Activated CD8-positive, alpha-beta T cell treated with anti-CD3 and anti-CD28 coated beads, Interleukin-2, amount 10 ng/mL, durations not matched to agents 7 days and 5 days (primary cell): ENCODE measurements at regions not wholly inside any gene's neighbourhood (a gene's known extent, or its start where the extent isn't known, plus 50 kb on each side); places are given as distances from the start of the nearest gene placed in this dataset.

Experiments
- ATAC-seq: fragments of 150-1000 bp; cut with Tn5 transposase; one replicate; pipeline ENCODE4 v1.10.0; 2021; ENCODE audit warnings: moderate library complexity
- CTCF ChIA-PET: fragments of 350-600 bp; sonication (Branson Sonifier 250); formaldehyde crosslinking; loops from one replicate; lab custom pipeline; 2021; ENCODE audit warnings: antibody characterized with exemption; lab: Charles Lee
- POLR2A ChIA-PET: fragments of 350-600 bp; sonication (Branson Sonifier 250); formaldehyde crosslinking; loops from one replicate; lab custom pipeline; 2021; ENCODE audit warnings: antibody characterized with exemption; lab: Charles Lee
- DNase-seq: peaks from one replicate; pipeline ENCODE4 v3.0.0-alpha.2; 2020
- H3K27ac Mint-ChIP-seq: one replicate; pipeline ENCODE4 v1.8.0; 2021; ENCODE audit warnings: mild to moderate bottlenecking, mixed read lengths
- H3K27me3 Mint-ChIP-seq: one replicate; pipeline ENCODE4 v1.8.0; 2021; ENCODE audit warnings: low read depth, mixed read lengths
- H3K36me3 Mint-ChIP-seq: one replicate; pipeline ENCODE4 v1.8.0; 2021; ENCODE audit warnings: low read depth, mixed read lengths
- H3K4me1 Mint-ChIP-seq: one replicate; pipeline ENCODE4 v1.8.0; 2021; ENCODE audit warnings: low read depth, mixed read lengths
- H3K4me3 Mint-ChIP-seq: one replicate; pipeline ENCODE4 v1.8.0; 2021; ENCODE audit warnings: mild to moderate bottlenecking, mixed read lengths
- H3K9me3 Mint-ChIP-seq: one replicate; pipeline ENCODE4 v1.8.0; 2022; ENCODE audit warnings: mixed read lengths; ENCODE audit not compliant: insufficient read depth

DNA sequence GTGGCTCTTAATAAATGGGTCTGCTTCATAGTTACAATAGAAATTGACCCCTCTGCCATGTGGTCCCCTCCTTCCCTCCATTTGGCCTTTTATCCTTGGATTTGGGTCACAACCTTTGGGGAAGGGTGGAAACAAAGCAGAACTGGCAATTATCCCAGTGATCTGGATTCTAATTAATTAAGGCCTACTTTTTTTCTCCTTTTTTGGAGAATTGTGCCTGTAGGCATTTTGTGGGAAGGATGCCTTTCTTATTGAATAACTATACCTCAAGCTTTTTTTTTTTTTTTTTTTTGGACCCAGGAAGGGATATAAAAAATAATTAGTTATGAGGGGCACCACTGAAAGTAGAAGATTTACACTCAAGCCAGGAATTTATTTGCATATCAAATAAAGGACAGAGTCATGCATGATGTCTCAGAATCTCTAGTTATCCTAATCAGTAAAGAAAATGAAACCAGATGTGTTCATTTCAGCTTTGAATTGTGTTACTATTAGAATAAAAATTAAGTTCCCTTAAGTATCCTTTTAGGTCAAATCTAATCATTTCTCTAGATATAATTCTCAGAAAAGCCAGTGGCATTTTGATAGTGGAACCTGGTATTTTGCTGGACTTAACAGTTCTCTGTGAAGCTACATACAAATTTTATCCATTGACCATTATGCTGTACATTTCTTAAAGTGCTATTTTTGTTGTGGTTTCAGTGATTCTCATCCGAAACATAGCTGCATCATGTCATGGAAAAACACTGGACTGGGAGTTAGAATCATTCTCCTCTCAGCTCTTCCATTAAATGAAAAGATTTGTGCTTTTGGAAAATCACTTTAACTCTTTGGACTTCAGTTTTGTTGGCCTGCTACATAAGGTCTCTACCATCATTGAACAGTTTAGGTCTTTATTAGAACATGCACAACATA, 129.3 kb downstream of the KCNRG start:
- no peaks in the 10 kb centered on the region for H3K36me3 Mint-ChIP-seq
- H3K4me3 Mint-ChIP-seq = no peak overlapping the region
- CTCF ChIA-PET = interaction anchor here (1.0 kb wide), 1 partner anchor 12 kb away, joined by 3 read pairs; no protein-coding TSS in a partner anchor
- H3K27me3 Mint-ChIP-seq = peaks cover 5% of the 10 kb centered on the region
- ATAC-seq = no peak
- POLR2A ChIA-PET = interaction anchor here (1.1 kb wide), 1 partner anchor 57 kb away, joined by 3 read pairs; no protein-coding TSS in a partner anchor
- peaks cover 6% of the 10 kb centered on the region for H3K4me1 Mint-ChIP-seq
- H3K27ac Mint-ChIP-seq = no peak overlapping the region
- DNase-seq = no peak
- H3K9me3 Mint-ChIP-seq = no peaks in the 10 kb centered on the region

DNA sequence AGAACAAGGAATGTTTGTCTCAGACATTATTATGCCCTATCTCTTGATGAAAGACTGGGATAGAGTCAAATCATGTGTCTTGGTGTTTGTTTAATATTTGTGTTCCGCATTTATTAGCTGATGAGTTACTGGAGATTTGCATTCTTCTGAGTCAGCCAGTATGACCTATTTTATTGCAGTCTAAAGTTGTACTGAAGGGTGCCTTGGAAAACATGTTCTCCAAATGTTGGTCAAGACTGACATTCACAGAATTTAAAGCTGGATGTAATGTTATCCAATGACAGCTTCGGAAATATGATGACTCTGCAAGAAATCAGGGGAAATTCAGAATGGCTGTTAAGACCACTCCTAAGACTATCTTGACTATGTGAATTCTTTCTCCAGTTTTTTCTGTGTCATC, 134.0 kb downstream of the KCNRG start:
- POLR2A ChIA-PET = interaction anchor here (1.0 kb wide), 1 partner anchor 24 kb away, joined by 3 read pairs; no protein-coding TSS in a partner anchor
- CTCF ChIA-PET = interaction anchor here (0.7 kb wide), 1 partner anchor 8 kb away, joined by 3 read pairs; no protein-coding TSS in a partner anchor
- no peak for ATAC-seq

DNA sequence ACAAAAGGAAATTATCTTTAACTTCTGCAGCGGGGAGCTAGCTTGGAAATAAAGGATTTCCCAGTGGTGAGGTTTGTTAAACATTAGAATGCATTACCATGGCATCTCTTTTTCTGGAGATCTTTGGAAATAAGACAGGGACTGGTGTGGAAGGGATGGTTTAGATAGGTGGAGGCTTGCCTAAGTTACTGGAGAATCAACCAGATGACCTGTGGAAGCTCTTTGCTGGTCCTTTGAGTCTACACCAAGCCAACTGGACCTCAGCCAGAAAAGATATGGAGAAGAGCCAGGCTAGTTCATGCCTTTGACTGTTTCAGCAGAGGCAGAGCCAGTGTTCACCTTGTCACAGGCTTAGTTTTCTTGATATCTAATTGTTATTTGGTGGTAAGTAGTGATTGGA, 134.7 kb downstream of the KCNRG start:
- no peak for ATAC-seq
- Mint-ChIP-seq H3K4me1 (peaks cover 7% of the 10 kb centered on the region), H3K4me3 (no peak overlapping the region), H3K9me3 (no peaks in the 10 kb centered on the region), H3K27me3 (no peaks in the 10 kb centered on the region), H3K36me3 (no peaks in the 10 kb centered on the region), H3K27ac (no peak overlapping the region)
- DNase-seq = no peak
- ChIA-PET CTCF (interaction anchor here (0.7 kb wide), 1 partner anchor 9 kb away, joined by 3 read pairs; no protein-coding TSS in a partner anchor), POLR2A (interaction anchor here (1.0 kb wide), 1 partner anchor 25 kb away, joined by 3 read pairs; no protein-coding TSS in a partner anchor)

More for the DNA sequence above, 134.0 kb downstream of the KCNRG start:
- Mint-ChIP-seq H3K27ac (no peak overlapping the region), H3K4me3 (no peak overlapping the region), H3K36me3 (no peaks in the 10 kb centered on the region), H3K9me3 (no peaks in the 10 kb centered on the region), H3K4me1 (peaks cover 7% of the 10 kb centered on the region), H3K27me3 (no peaks in the 10 kb centered on the region)
- DNase-seq = no peak

DNA sequence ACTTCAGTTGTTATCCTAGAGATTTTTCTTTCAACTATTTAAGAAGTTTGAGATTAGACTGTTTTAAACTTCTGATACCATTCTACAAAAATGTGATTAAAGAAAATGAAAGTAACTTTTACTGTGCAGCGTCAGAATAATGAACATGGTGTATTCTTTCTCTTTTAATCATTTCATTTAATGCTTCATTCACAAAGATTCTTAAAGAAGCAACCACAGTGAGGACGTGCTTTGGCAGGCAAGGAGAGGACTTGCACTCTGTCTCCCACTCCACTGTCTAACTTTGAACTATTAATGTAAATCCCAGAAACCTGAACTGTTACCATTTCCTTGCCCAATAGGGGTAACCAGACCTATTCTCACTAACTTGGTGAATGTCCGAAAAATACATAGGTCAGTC, 137.0 kb downstream of the KCNRG start:
- no peaks in the 10 kb centered on the region for H3K27me3 Mint-ChIP-seq
- ChIA-PET CTCF (interaction anchor here (1.0 kb wide), 1 partner anchor 649 kb away, joined by 3 read pairs; no protein-coding TSS in a partner anchor), POLR2A (no interaction called here)
- DNase-seq (no peak), ATAC-seq (no peak)
- H3K9me3 Mint-ChIP-seq = no peaks in the 10 kb centered on the region
- H3K4me3 Mint-ChIP-seq = peak overlapping the region; percentile 45
- peak overlapping the region; percentile 30 for H3K27ac Mint-ChIP-seq
- no peaks in the 10 kb centered on the region for H3K36me3 Mint-ChIP-seq
- H3K4me1 Mint-ChIP-seq = peaks cover 7% of the 10 kb centered on the region

DNA sequence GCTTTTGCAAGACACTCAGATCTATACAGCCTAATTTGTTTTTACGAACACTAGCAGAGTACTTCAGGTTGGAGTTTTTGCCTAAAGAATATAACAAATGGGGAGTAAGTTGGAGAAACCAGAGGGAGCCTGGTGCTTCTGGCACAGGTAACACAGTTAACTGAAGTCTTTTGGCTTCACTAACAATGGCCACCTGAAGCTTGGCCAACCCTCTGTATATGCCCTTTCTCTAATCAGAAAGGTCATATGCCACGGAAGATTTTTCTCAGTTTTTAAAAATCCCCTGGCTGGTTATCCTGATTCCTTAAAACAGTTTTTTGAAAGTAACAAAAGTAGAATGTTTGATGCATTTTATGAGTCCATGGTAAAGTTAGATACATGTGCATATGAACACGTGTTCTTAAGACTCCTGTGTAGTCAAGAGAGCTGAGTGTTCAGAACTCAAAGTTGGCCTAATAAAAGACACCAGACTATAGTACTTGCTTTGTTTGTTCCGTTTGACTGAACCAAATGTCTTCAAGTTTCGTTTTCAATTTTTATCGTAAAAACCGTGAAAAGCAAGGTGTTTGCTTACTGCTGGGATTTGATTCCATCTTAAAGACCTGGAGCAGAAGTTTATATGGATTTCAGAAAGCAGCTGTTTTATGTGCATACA, 137.5 kb downstream of the KCNRG start:
- peaks cover 7% of the 10 kb centered on the region for H3K4me1 Mint-ChIP-seq
- CTCF ChIA-PET = interaction anchor here (0.7 to 1.0 kb wide), 2 partner anchors 648 to 762 kb away, joined by 3 to 4 read pairs; no protein-coding TSS in a partner anchor
- H3K4me3 Mint-ChIP-seq = peak overlapping the region; percentile 45
- peak overlapping the region; percentile 30 for H3K27ac Mint-ChIP-seq
- H3K9me3 Mint-ChIP-seq = no peaks in the 10 kb centered on the region
- no peaks in the 10 kb centered on the region for H3K36me3 Mint-ChIP-seq
- no peak for ATAC-seq
- no peak for DNase-seq
- H3K27me3 Mint-ChIP-seq = no peaks in the 10 kb centered on the region
- POLR2A ChIA-PET = no interaction called here

DNA sequence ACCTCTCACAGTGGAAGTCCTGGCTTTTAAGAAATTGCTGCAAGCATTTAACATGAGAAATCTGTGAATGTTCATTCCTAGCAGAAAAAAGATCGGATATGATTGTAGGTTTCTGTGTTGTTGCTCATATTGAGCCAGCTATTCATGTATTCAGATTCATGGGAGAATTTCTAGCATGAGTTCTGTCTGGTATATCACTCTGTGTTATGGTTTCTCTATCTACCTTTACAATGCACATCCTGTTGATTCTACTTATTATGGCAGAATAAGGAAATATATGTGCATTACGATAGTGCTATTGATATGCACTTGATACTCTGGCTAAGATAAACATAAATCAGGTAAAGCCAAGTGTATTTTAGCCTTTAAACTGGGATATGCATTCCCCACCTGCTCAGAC, 138.2 kb downstream of the KCNRG start:
- H3K4me3 Mint-ChIP-seq = no peak overlapping the region
- POLR2A ChIA-PET = no interaction called here
- no peak overlapping the region for H3K27ac Mint-ChIP-seq
- no peaks in the 10 kb centered on the region for H3K9me3 Mint-ChIP-seq
- DNase-seq (no peak), ATAC-seq (no peak)
- peaks cover 7% of the 10 kb centered on the region for H3K4me1 Mint-ChIP-seq
- CTCF ChIA-PET = interaction anchor here (1.0 kb wide), 1 partner anchor 647 kb away, joined by 3 read pairs; no protein-coding TSS in a partner anchor
- no peaks in the 10 kb centered on the region for H3K36me3 Mint-ChIP-seq
- H3K27me3 Mint-ChIP-seq = no peaks in the 10 kb centered on the region

GRCh38 chr13:50153876-50154275, 138.6 kb downstream of the KCNRG start:
- Mint-ChIP-seq H3K27ac (no peak overlapping the region), H3K4me3 (no peak overlapping the region), H3K27me3 (peaks cover under 1% of the 10 kb centered on the region), H3K4me1 (peaks cover 7% of the 10 kb centered on the region), H3K36me3 (no peaks in the 10 kb centered on the region), H3K9me3 (no peaks in the 10 kb centered on the region)
- CTCF ChIA-PET = no interaction called here
- POLR2A ChIA-PET = interaction anchor here (0.6 kb wide), 1 partner anchor 72 kb away, joined by 3 read pairs; no protein-coding TSS in a partner anchor
- DNase-seq (no peak), ATAC-seq (no peak)

DNA sequence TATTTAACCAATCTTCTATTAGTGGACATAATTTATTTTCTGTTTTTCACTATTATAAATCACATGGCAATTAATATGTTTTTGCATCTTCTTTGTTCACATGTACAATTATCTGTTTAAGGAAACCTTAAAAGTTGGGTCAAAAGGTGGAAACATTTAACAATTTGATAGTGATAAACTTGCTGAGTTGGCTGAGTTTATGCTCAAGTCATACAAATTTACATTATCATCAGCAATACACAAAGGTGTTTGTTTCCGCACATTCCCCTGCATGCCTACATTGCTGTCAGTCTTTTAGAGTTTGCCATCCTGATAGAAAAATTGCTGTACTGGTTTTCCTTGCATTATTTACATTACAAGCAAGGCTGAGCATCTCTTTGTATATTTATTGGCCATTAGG, 139.5 kb downstream of the KCNRG start:
- Mint-ChIP-seq H3K27ac (no peak overlapping the region), H3K27me3 (peaks cover 3% of the 10 kb centered on the region), H3K4me1 (peaks cover 7% of the 10 kb centered on the region), H3K4me3 (no peak overlapping the region), H3K9me3 (no peaks in the 10 kb centered on the region), H3K36me3 (no peaks in the 10 kb centered on the region)
- no peak for DNase-seq
- POLR2A ChIA-PET = no interaction called here
- CTCF ChIA-PET = no interaction called here
- no peak for ATAC-seq

GRCh38 chr13:50156140-50156539, 140.9 kb downstream of the KCNRG start:
- H3K27ac Mint-ChIP-seq = no peak overlapping the region
- no peak overlapping the region for H3K4me3 Mint-ChIP-seq
- H3K27me3 Mint-ChIP-seq = peaks cover 3% of the 10 kb centered on the region
- POLR2A ChIA-PET = no interaction called here
- CTCF ChIA-PET = interaction anchor here (1.4 to 1.5 kb wide), 2 partner anchors 11 kb away, joined by 3 to 4 read pairs; no protein-coding TSS in a partner anchor
- no peaks in the 10 kb centered on the region for H3K9me3 Mint-ChIP-seq
- no peaks in the 10 kb centered on the region for H3K36me3 Mint-ChIP-seq
- H3K4me1 Mint-ChIP-seq = peaks cover 7% of the 10 kb centered on the region
- no peak for ATAC-seq
- DNase-seq = no peak

GRCh38 chr13:50156561-50157127, 141.4 kb downstream of the KCNRG start:
- Mint-ChIP-seq H3K9me3 (no peaks in the 10 kb centered on the region), H3K4me3 (no peak overlapping the region), H3K4me1 (peaks cover 7% of the 10 kb centered on the region), H3K27me3 (peaks cover 5% of the 10 kb centered on the region), H3K27ac (no peak overlapping the region), H3K36me3 (no peaks in the 10 kb centered on the region)
- DNase-seq (no peak), ATAC-seq (no peak)
- ChIA-PET CTCF (interaction anchor here (1.4 to 1.5 kb wide), 2 partner anchors 11 to 12 kb away, joined by 3 to 4 read pairs; no protein-coding TSS in a partner anchor), POLR2A (interaction anchor here (0.6 kb wide), 1 partner anchor 107 kb away, joined by 3 read pairs; no protein-coding TSS in a partner anchor)

DNA sequence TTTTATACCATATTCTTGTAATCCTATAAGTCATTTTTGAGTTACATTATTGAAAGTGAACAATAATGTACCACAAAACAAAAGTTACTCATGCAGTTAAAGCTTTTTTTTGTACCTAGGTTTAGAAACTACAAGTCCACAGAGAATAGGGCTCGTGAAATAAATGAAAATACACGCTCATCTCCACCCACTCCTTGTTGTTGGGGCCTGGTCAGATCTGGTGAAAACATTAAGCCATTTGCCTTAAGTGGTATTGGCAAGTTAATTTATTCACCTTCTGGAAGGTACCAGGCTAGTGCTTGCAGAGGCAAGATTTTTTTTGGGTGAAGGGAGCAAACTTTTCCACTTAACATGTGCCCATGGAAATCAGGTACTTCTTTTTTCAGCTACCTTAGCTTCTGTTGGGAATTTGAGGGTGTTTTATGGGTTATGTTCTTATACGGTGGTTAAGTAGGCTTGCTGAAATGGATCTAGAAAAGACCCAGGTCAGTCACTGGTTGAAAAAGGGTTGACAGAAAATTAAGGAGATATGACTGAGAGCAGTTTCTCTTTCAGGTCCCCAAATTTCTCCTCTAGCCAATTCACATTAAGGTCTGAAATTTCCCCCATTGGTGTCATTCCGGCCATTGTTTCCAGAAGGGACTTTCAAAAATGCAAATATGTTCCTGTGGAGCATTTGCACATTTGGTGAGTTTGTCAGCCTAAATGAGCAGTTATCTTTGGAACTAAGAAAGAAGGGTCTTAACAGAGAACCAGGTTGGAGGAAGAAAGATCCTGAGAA, 143.3 kb downstream of the KCNRG start:
- ChIA-PET POLR2A (no interaction called here), CTCF (no interaction called here)
- ATAC-seq = no peak
- no peaks in the 10 kb centered on the region for H3K36me3 Mint-ChIP-seq
- H3K4me3 Mint-ChIP-seq = no peak overlapping the region
- H3K27me3 Mint-ChIP-seq = peaks cover 7% of the 10 kb centered on the region
- H3K27ac Mint-ChIP-seq = no peak overlapping the region
- no peaks in the 10 kb centered on the region for H3K4me1 Mint-ChIP-seq
- H3K9me3 Mint-ChIP-seq = no peaks in the 10 kb centered on the region
- no peak for DNase-seq
